Islet of Langerhans (tissue), 1 donor: ENCODE measurements at regions not wholly inside any gene's neighbourhood (a gene's known extent, or its start where the extent isn't known, plus 50 kb on each side); places are given as distances from the start of the nearest gene placed in this dataset.

Source experiments
- FAIRE-seq: peaks from one replicate; lab custom pipeline; 2011; peaks lifted over from hg19 to GRCh38; lab: Jason Lieb, UNC

- no peak for FAIRE-seq
Observed at GRCh38 chr22:22037740-22038139, 55.2 kb upstream of the TOP3B start.

GRCh38 chr22:22037229-22037628 lies 54.6 kb upstream of the TOP3B start:
- no peak for FAIRE-seq

GRCh38 chr22:22036588-22036987 lies 54.0 kb upstream of the TOP3B start:
- no peak for FAIRE-seq

- FAIRE-seq: no peak
Observed at GRCh38 chr22:22035771-22036314, 53.3 kb upstream of the TOP3B start.

GRCh38 chr22:22035203-22035602 lies 52.6 kb upstream of the TOP3B start:
- no peak for FAIRE-seq

- no peak for FAIRE-seq
Observed at GRCh38 chr22:22034469-22035132, 52.0 kb upstream of the TOP3B start.

GRCh38 chr22:22033803-22034468 lies 51.3 kb upstream of the TOP3B start:
- FAIRE-seq: no peak

- FAIRE-seq: no peak
Observed at GRCh38 chr22:22032906-22033802, 50.6 kb upstream of the TOP3B start.

GRCh38 chr22:22032099-22032905 lies 49.7 kb upstream of the TOP3B start:
- FAIRE-seq: no peak
